ENCODE measurements at regions not wholly inside any gene's neighbourhood (a gene's known extent, or its start where the extent isn't known, plus 50 kb on each side); places are given as distances from the start of the nearest gene placed in this dataset.

GRCh38 chr16:51752438-51752995 lies 601.4 kb upstream of the SALL1 start:
- DNase-seq (ENCODE audit: low spot score), result no peak
- no peak for FAIRE-seq

GRCh38 chr16:51747329-51747728 lies 596.3 kb upstream of the SALL1 start:
- DNase-seq (ENCODE audit: low spot score) (no peak), FAIRE-seq (no peak)

DNA sequence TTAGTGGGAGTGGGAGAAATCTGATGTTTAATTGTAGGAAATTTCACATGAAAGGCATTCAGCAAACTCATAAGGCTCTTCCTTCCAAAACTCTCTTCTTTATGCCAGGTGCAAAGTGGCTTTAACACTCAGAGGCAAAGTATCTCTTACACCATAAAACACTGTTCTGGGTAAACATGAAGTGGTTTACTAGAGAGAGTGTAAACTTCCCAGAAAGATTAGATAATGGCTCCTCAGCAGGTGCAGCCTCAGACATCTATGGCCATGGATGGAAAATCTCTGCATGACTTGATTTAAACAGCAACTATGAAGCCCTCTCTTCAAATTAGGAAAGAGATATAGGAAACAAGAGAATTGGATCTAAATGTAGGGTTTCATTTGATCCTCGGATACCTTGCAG lies 583.1 kb upstream of the SALL1 start:
- FAIRE-seq (no peak), DNase-seq (ENCODE audit: low spot score) (no peak)

- FAIRE-seq, result no peak
- no peak for DNase-seq (ENCODE audit: low spot score)
Observed at GRCh38 chr16:51733181-51733580, 582.1 kb upstream of the SALL1 start.

DNA sequence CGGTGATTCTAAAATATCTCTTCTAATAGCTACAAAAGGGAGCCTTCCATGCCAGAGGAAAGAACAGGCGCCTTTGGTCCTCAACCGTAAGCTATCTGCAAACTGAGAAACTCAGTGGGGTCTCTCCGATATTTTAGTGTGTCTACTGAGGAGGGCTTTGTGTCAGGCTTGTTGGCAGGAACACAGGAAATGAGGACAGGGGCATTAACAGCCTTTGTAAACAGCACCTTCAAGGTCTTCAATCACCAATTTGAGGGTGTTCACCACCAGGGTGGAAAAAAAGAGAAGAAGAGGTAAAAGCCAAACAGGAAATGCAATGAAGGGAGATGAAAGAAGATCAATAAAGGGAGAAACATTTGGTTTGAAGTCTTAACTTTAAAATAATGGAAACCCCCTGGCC lies 580.1 kb upstream of the SALL1 start:
- DNase-seq (ENCODE audit: low spot score), result no peak
- no peak for FAIRE-seq

DNA sequence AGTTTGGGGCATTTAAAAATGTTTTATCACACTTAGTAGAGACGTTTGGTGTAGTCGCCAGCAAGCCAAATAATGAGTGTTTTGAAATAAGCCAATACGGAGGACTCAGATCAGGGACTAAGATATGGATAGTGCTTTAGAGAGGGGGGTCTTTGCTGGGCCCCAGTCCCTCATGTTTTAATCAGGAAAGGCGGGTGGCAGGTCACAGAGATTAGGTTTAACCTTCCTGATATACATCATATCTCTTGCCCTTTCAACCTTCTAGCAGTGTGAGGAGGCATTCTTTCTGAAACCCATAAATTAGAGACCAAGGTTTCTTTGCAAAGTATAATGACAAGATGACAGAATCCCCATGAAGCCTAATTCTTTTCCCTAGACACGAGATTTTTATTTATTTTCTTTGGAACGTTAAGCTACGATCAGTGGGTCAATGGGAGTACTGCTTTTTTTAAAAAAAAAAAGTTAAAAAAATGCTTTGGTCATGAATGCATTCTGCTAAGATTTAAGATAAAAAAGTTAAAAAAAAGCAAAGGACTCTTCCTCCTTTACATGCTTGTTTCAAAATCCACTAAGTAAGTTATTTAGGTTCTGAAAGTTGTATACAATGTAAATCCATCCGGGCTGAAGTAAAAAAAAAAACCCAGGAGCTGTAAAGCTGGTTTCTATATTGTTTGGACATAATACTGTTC lies 572.1 kb upstream of the SALL1 start:
- FAIRE-seq, result no peak

DNA sequence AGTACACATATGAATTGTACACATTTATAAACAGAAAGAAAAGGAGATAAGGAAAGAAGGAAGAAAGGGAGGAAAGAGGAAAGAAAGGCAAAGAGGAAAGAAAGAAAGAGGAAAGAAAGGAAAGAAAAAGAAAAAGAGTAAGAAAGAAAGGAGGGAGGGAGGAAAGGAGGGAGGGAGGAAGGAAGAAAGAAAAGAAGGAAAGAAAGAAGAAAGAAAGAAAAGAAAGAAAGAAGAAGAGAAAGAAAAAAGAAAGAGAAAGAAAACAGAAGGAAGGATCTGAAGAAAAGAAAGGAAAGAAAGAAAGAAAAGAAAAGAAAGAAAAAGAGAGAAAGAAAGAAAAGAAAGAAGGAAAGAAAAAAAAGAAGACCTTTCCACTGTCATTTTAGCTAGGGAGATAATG lies 571.4 kb upstream of the SALL1 start:
- DNase-seq (ENCODE audit: low spot score), result no peak
- no peak for FAIRE-seq

More for the DNA sequence above, 572.1 kb upstream of the SALL1 start:
- no peak for DNase-seq (ENCODE audit: low spot score)

DNA sequence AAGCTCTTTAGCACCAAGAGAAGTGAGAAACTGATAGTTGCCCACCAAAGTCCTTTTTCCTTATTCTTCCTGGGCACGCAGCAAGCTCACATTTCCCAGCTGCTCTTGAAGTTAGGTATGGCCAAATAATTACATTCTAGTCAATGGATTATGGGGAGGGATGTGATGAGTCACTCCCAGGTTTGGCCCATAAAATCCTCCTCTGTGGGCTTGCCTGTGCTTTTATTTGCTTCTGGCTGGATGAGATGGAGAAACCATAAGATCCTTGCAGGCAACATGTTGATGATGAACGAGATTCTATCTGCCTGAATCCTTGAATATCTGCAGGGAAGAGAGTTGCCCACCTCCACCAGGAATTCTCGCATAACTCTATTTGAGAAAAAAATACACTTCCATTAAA lies 568.3 kb upstream of the SALL1 start:
- FAIRE-seq, result no peak
- no peak for DNase-seq (ENCODE audit: low spot score)

DNA sequence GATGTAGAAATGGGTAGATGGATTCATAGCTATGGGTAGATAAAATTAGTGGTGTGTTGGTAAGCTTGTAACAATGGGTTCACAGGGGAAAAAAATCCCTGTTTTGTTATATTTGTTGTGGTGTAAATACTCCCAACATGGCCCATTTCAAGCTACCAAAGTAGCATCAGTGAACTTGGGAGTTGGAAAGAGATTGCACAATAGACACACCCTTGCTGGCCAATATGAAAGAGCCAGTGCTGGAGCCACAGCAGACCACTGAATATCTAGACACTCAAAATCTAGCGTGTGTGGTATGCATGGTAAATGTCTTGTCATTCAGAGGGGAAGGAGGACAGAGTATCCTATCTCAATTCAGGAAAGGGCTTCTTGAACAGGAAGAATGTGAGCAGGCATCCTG lies 565.1 kb upstream of the SALL1 start:
- DNase-seq (ENCODE audit: low spot score), result no peak
- no peak for FAIRE-seq

DNA sequence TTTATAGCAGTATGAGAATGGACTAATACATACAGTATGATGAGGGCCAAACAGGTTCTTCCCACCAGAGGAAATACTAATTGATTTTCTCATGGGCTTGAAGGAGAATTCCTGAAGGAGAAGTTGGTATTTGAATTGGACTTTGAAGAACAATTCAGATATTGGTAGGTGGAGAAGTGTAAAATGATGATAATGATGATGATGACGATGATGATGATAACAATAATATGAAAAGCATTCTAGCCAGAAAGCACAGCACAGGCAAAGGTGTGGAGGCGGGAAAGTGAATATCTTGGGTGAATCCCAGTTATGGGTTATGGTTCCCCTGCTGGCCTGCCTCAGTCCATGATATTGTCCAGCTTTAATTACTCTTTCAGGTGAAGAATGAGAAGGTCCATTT lies 562.4 kb upstream of the SALL1 start:
- FAIRE-seq, result no peak
- no peak for DNase-seq (ENCODE audit: low spot score)

DNA sequence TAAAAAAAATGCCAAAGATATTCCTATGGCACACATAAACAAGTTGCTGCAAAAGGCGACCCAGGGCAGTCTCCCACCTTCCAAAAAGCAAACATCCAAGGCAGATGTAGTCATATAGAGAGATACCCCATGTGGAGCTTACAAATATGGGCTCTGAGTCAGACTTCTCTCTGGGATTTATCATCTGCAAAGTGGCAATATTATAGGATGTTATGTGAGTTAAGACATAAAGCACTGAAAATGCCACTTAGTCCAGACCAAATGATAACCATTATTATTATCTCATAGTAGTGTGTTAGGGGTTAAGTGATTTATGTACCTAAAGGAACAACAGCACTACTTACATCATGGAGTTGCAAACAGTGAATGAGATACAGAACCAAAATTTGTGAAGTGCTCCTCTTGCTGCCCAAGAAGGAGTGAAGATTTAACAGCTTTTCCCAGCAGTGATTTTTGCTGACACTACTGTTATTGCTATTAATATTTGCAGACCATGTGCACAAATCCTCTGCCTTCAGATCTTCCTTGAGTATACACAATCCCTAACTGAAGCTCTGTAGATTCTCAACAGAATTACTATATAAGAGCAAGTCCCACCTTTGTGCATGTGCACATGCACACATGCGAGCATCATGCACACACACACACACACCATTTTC lies 560.0 kb upstream of the SALL1 start:
- FAIRE-seq, result no peak
- no peak for DNase-seq (ENCODE audit: low spot score)

- FAIRE-seq (no peak), DNase-seq (ENCODE audit: low spot score) (no peak)
Observed at GRCh38 chr16:51710186-51710585, 559.1 kb upstream of the SALL1 start.

- FAIRE-seq, result no peak
- no peak for DNase-seq (ENCODE audit: low spot score)
Observed at GRCh38 chr16:51708861-51709260, 557.8 kb upstream of the SALL1 start.

DNA sequence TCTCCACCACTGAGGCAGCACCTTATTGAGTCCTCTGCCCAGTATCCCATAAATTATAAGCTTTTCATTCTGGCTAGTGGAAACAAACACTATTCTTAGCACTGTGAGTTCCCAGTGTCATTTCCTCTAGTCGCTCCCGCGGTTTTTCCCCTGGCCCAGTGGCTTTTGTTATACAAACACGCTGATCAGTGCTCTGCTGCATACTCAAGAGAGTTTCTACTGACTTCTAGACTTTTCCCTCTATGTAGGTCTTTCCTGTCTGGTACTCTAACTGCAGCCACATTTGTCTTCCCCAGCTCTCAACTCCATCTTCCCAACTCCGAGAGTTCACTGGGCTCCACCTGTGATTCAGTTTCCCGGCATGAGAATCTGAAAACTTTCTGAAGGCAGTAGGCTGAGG lies 556.6 kb upstream of the SALL1 start:
- DNase-seq (ENCODE audit: low spot score) (no peak), FAIRE-seq (no peak)

GRCh38 chr16:51705142-51705541 lies 554.1 kb upstream of the SALL1 start:
- DNase-seq (ENCODE audit: low spot score), result no peak
- FAIRE-seq, result peak; percentile 16

DNA sequence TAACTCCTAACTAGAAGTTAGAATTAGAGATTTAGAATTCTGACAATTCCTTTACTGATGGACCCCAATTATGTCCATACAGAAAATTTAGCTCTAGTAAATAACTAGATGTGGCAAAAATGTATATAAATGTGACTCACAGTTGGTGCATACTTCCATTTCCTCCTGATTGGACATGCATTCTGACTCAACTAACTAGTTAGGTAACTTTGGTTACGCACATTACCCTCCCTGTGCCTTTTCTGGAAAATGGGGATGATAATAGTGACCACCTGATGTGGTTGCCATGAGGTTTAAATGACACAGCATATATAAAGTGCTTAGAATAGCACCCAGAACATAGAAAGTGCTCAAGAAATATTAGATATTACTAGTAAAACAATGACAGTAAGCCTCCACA lies 550.0 kb upstream of the SALL1 start:
- FAIRE-seq (no peak), DNase-seq (ENCODE audit: low spot score) (no peak)

DNA sequence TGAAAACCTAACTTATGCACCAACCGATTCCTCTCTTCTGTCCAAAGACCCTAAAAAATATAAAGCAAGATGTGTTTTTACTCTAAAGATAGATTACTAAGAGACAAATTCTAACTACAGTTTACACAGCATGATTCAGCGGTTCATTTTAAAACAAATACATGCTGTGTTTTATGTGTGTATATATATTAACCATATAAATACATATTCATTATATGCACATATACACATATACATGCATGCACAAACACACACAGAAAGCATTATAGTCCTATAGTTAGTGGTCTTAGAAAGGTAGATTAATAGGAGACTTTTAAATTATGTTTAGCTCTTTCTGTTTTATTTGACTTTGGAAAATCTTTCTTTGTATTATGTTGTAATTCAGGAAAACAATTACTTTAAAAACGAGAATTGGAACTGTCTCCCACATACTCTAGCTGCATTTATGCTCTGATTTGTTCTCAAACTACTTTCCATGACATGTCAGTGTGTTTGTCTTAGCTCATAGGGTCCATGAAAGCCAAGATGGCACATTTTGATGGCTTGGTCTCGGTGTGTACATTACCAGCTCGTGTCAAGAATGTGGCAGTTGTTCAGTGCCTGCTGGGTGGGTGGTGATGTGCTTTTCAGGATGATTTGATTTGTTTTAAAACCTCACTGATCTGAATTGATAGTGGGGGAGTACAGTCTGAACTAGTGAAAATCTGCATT lies 548.8 kb upstream of the SALL1 start:
- FAIRE-seq (no peak), DNase-seq (ENCODE audit: low spot score) (no peak)

DNA sequence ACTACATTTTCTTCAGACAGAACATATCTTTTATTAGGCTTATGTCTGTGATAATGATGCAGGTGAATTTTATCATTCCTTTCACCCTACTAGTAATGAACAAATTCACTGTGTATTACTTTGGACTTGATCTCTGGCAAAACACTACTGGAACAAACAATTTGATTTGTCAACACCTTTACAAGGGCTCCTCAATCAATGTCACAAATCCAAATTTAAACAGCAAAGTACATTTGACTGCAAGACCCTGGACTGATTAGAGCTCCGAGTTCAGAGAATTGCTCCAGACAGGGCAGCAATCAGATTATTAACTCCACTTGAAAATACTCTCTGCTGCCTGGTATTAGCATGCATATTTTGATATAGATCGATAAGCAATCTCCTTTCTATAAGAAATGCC lies 547.6 kb upstream of the SALL1 start:
- DNase-seq (ENCODE audit: low spot score), result no peak
- FAIRE-seq, result no peak

- DNase-seq (ENCODE audit: low spot score) (no peak), FAIRE-seq (no peak)
Observed at GRCh38 chr16:51697454-51697853, 546.4 kb upstream of the SALL1 start.

DNA sequence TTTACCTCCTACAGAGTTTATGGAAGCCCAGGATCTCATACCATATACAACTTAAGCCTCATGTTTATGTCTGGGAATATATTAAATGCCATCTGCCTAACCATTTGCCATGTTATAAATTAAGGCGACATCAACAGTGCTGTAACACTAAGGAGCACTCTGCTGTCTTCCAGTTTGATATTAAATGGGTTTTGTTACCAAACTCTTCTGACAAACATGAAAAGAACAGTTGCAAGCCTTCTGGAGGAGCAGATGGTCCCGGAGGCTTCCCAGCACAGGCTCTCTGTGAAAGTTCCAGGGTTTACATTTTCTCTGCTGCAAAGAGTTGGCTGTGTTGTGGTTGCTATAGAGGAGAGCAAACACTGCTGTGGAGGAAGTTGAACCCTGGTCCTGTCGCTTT lies 545.3 kb upstream of the SALL1 start:
- FAIRE-seq (no peak), DNase-seq (ENCODE audit: low spot score) (no peak)

DNA sequence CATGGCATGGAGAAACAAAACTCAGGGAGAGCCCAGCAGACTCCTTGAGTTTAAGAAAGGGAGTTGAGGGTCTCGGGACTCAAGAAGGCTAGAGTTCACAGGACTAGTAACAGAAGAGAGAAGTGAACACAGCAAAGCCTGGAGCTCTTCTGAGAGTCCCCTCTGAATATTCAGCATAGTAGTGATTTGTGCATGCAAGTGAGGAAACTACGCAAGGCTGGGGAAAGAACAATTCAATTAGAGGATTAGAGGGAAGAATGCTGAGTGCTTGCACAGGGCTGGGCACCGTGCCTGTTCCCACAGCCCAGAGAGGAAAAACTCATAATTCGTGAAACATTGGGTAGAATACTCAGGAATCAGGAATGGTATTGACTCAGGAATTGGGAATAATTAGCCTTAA lies 540.0 kb upstream of the SALL1 start:
- no peak for FAIRE-seq
- DNase-seq (ENCODE audit: low spot score), result no peak

- no peak for FAIRE-seq
- no peak for DNase-seq (ENCODE audit: low spot score)
Observed at GRCh38 chr16:51685498-51685897, 534.4 kb upstream of the SALL1 start.

DNA sequence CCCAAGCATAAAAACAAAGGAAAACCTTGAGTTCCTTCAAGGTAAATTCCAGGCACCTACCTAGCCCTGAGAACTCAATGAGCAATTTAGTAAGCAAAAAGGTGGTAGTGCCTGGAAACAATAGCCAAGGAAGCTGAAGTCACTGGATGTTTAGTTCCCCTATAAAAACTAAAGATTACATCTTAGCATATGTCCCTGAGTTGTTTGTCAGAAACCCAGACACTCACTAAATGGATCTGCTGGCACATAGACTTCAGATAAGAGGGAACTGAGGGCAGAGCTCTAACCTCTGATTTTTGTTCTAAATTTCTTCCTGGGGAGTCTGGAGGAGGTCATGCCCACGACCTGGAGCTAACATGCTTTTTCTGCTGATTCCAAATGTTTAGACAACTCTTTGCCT lies 532.8 kb upstream of the SALL1 start:
- no peak for FAIRE-seq
- no peak for DNase-seq (ENCODE audit: low spot score)
